HPDE6-E6E7 (cell line): ENCODE measurements at regions not wholly inside any gene's neighbourhood (a gene's known extent, or its start where the extent isn't known, plus 50 kb on each side); places are given as distances from the start of the nearest gene placed in this dataset.

ENCODE experiments used
- DNase-seq: peaks from one replicate; pipeline ENCODE4 v3.0.0; 2011; ENCODE audit warnings: missing footprints; ENCODE audit errors: extremely low spot score

- DNase-seq: no peak
Observed at GRCh38 chr1:234704106-234704887, 94.3 kb upstream of the IRF2BP2 start.

- DNase-seq: no peak
Observed at GRCh38 chr1:234702342-234703000, 92.5 kb upstream of the IRF2BP2 start.

GRCh38 chr1:234701737-234702341 is 91.9 kb upstream of the IRF2BP2 start:
- DNase-seq: no peak

- no peak for DNase-seq
Observed at GRCh38 chr1:234699795-234700665, 90.1 kb upstream of the IRF2BP2 start.

- DNase-seq: no peak
Observed at GRCh38 chr1:234698686-234699085, 88.7 kb upstream of the IRF2BP2 start.

GRCh38 chr1:234697741-234698140 is 87.8 kb upstream of the IRF2BP2 start:
- DNase-seq: no peak

GRCh38 chr1:234697015-234697414 is 87.0 kb upstream of the IRF2BP2 start:
- no peak for DNase-seq

- DNase-seq: no peak
Observed at GRCh38 chr1:234696148-234696576, 86.2 kb upstream of the IRF2BP2 start.

- no peak for DNase-seq
Observed at GRCh38 chr1:234694661-234695060, 84.7 kb upstream of the IRF2BP2 start.

- DNase-seq: no peak
Observed at GRCh38 chr1:234692966-234693580, 83.1 kb upstream of the IRF2BP2 start.

GRCh38 chr1:234691567-234691966 is 81.6 kb upstream of the IRF2BP2 start:
- DNase-seq: no peak

- no peak for DNase-seq
Observed at GRCh38 chr1:234690872-234691271, 80.9 kb upstream of the IRF2BP2 start.

- DNase-seq: no peak
Observed at GRCh38 chr1:234689236-234689635, 79.3 kb upstream of the IRF2BP2 start.

GRCh38 chr1:234687011-234687410 is 77.0 kb upstream of the IRF2BP2 start:
- DNase-seq: no peak

GRCh38 chr1:234686035-234686434 is 76.1 kb upstream of the IRF2BP2 start:
- no peak for DNase-seq

GRCh38 chr1:234684856-234685255 is 74.9 kb upstream of the IRF2BP2 start:
- no peak for DNase-seq

- peak; percentile 69 for DNase-seq
Observed at GRCh38 chr1:234683861-234684632, 74.1 kb upstream of the IRF2BP2 start.

GRCh38 chr1:234683127-234683860 is 73.3 kb upstream of the IRF2BP2 start:
- no peak for DNase-seq

- DNase-seq: no peak
Observed at GRCh38 chr1:234681990-234682389, 72.0 kb upstream of the IRF2BP2 start.

GRCh38 chr1:234681065-234681464 is 71.1 kb upstream of the IRF2BP2 start:
- no peak for DNase-seq
